ENCODE measurements at regions not wholly inside any gene's neighbourhood (a gene's known extent, or its start where the extent isn't known, plus 50 kb on each side); places are given as distances from the start of the nearest gene placed in this dataset.
A peak's percentile ranks its signal among the peaks of the same experiment; 100 is the strongest.
"Not testable (repeated sequence)": the region's sequence is repeated elsewhere in the genome, so short reads cannot be mapped to it uniquely, and the experiment has no call there.

GRCh38 chrX:125378205-125378604, 58.5 kb downstream of the TEX13C start:
- no peak for DNase-seq (ENCODE audit: low read depth in 2 of 2)

GRCh38 chrX:125378770-125379169, 59.1 kb downstream of the TEX13C start:
- no peak for DNase-seq (ENCODE audit: low read depth in 2 of 2)

- no peak for DNase-seq (ENCODE audit: low read depth in 2 of 2)
Measured at GRCh38 chrX:125382148-125382628, 62.5 kb downstream of the TEX13C start.

GRCh38 chrX:125382889-125383288, 63.2 kb downstream of the TEX13C start:
- no peak for DNase-seq (ENCODE audit: low read depth in 2 of 2)

DNA sequence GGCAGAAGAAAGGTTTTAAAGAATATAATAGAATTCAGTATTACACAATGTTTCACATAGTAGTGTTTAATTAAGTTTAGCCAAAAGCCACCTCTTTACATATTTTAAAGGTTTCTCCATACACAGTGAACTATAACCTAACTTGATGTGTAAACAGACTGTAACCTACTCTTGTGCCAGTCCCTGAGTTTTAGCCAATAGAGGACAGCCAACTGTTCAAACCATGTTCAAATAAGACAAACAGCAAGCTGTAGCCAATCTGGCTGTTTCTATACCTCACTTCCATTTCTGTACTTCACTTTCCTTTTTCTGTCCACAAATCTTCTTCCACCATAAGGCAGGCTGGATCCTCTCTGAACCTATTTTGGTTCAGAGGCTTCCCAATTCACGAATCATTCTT, 65.2 kb downstream of the TEX13C start:
- DNase-seq (ENCODE audit: low read depth in 2 of 2) = no peak

DNA sequence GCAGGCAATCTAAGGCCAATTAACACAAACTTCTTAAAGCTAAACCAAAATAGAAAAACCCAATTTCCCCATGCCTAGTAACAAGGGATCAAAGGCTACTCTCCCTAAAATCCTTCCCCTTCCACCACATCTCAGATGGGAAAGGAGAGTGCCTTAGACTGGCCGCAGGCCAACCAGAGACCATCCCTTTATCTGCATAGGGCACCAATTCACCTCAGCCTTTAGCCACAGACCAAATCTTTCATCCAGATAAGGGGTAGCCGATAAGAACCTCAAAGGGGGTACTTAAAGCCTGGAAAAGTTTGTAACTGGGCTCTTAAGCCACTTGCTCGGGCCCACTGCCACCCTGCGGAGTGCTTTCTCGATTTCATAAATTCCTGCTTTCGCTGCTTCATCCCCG, 68.3 kb downstream of the TEX13C start:
- no peak for DNase-seq (ENCODE audit: low read depth in 2 of 2)

- DNase-seq (ENCODE audit: low read depth in 2 of 2) = no peak
Measured at GRCh38 chrX:125394449-125394848, 74.8 kb downstream of the TEX13C start.

GRCh38 chrX:125395626-125396025, 76.0 kb downstream of the TEX13C start:
- DNase-seq (ENCODE audit: low read depth in 2 of 2) = no peak

- no peak for DNase-seq (ENCODE audit: low read depth in 2 of 2)
Measured at GRCh38 chrX:125398959-125399440, 79.3 kb downstream of the TEX13C start.

GRCh38 chrX:125402807-125403206, 83.1 kb downstream of the TEX13C start:
- DNase-seq (ENCODE audit: low read depth in 2 of 2) = no peak

GRCh38 chrX:125404667-125405160, 85.0 kb downstream of the TEX13C start:
- DNase-seq (ENCODE audit: low read depth in 2 of 2) = no peak

DNA sequence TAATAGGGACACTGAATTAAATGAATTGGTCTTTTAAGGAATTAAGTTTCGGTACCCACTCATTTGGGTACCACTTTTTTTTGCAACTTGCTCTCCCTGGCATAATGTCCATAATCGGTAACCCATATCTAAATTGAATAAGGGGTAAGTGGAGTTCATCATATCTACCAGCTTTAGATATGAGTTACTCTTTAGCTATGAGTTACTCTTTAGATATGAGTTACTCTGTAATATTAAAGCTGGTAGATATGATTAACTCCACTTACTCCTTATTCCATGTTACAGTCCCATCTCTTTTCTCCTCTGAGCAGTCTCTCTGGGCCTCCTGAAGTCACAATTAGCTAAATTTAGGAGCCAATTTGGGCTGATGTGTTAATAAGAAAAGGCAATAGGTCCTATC, 85.7 kb downstream of the TEX13C start:
- no peak for DNase-seq (ENCODE audit: low read depth in 2 of 2)

DNA sequence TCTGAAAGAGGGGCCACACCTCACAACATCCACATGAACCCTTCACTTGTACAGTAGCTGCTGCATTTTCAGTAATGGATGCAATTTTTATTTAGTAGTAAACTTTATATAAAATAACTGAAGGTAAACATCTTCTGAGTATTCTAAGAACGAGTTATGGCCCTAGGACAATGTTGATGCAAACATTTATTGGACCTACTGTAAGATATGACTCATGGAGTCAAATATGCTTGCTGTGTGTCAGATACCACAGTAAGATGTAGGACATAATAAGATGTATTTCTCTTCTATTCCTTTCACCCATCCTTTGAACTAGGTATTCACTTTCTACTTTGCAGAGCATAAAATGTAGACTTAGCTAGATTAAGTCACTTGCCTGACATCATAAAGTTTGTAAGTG, 87.6 kb downstream of the TEX13C start:
- DNase-seq (ENCODE audit: low read depth in 2 of 2) = no peak

GRCh38 chrX:125420809-125421208, 101.1 kb downstream of the TEX13C start:
- no peak for DNase-seq (ENCODE audit: low read depth in 2 of 2)

DNA sequence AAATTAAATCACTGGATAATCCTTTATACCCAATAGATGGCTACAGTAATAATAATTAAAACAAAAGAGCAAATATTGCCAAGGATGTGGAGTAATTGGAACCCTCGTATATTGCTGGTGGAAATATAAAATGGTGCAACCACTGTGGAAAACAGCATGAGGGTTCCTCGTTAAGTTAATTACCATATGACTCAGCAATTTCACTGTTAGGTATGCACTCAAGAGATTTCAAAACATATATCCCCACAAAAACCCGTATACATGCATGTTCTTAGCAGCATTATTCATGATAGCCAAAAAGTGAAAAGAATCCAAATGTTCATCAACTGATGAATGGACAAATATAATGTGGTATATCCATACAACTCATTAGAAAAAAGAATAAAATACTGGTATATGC, 103.3 kb downstream of the TEX13C start:
- DNase-seq (ENCODE audit: low read depth in 2 of 2) = no peak

DNA sequence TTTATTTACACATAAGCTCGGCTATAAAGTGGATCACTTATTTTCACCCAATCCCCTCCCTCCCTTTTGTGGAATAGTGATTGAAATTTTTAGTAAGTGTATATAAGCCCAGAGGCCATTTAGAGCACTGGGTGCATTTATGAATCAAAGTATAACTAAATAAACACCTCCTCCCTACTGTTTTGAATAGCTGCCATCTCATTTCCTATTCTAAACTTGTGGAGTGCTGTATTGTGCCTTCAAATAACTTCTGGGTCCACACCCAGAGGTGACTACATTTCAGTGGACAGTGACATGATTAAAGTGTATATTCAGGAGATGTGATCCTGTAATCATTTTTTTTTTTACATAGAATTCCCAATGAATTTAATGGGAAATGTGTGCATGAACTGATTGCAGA, 104.9 kb downstream of the TEX13C start:
- no peak for DNase-seq (ENCODE audit: low read depth in 2 of 2)

DNA sequence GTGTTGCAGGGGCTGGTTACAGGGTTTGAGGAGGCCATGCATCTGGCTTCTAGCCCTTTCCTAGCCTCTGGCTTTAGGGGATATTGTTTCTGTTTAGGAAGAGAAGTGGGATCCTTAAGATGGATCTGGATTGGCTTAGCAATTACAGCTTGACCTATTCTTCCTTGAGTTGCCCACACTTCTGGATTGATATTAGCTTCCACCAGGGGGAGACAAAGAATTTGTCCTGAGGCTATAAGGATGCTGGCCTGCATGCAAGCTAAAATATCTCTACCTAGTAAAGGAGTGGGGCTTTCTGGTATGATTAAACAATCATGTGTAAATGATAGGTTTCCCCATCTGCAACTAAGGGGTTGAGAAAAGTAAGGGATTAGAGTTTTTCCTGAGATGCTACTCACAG, 117.2 kb downstream of the TEX13C start:
- no peak for DNase-seq (ENCODE audit: low read depth in 2 of 2)

DNA sequence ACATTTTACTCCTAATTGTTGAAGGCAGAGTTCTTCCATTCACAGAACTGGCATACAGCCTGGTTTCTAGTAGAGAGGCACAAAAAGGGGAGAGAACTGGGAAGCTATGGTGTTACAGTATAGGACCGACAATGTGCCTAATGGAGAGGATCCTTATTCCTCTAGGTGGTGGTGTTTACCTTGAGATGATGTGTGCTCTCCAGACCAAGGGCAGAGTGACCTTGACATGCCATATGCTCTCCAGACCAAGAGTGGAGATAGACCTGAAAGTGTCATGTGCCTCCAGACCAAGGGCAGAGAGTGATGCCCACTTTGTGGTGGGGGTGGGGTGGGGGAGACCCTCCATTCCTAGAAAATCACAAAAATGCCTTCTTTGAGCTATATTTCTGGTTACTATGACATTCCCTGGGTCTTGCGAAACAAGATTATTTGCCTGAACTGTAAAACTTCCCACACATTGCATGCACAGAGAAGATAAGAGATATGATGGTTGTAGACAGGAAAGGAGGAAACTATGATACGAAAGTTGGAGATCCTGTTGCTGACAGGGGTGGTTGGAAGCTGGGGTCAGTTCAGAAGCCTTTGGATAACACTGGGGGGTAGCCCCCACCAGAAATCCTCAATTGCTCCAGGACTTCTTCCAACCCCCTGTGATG, 119.7 kb downstream of the TEX13C start:
- no peak for DNase-seq (ENCODE audit: low read depth in 2 of 2)

- DNase-seq (ENCODE audit: low read depth in 2 of 2) = peak in 1 of 2 experiments; percentile 11
Measured at GRCh38 chrX:125444659-125445058, 125.0 kb downstream of the TEX13C start.

DNA sequence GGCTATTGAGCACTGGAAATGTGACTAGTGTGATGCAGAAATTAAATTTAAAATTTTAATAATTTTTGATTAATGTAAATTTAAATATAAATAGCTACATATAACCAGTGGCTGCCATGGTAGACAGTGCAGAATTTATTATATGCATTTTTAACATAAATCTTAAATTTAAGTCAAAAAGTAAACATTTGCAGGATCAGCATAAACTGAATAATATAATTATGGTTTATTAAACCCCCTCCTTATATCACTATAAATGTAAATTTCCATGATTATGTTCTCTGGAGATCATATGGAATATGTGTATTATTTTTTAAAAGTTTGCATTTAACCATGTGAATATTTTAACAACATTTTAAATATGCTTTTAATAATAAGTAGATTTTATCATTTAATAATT, 155.8 kb downstream of the TEX13C start:
- DNase-seq (ENCODE audit: low read depth in 2 of 2) = no peak

GRCh38 chrX:125492439-125492838, 172.8 kb downstream of the TEX13C start:
- DNase-seq (ENCODE audit: low read depth in 2 of 2) = no peak

DNA sequence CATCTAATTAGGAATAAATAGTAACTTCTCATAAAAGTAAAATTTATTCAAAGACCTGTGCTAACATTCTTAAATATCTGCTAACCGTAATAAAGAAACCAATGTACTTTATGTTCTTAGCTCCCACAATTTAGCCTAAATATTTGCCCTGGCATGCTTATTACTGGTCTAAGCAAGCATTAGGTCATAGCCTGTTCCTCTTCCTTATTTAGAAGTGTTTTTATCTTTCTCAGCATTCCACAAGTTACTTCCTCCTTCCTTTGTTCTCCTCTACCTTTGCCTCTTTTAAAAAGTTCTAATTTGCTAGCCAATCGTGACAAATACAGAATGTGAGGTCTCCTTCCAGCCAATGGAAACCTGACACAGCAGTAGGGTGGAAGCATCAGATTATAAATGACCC, 173.3 kb downstream of the TEX13C start:
- DNase-seq (ENCODE audit: low read depth in 2 of 2) = not testable (repeated sequence)

- DNase-seq (ENCODE audit: low read depth in 2 of 2) = no peak
Measured at GRCh38 chrX:125497667-125498066, 178.0 kb downstream of the TEX13C start.

GRCh38 chrX:125503769-125504168, 184.1 kb downstream of the TEX13C start:
- no peak for DNase-seq (ENCODE audit: low read depth in 2 of 2)
